ENCODE measurements at regions not wholly inside any gene's neighbourhood (a gene's known extent, or its start where the extent isn't known, plus 50 kb on each side); places are given as distances from the start of the nearest gene placed in this dataset.

GRCh38 chr6:40642837-40643236, 55.7 kb upstream of the LRFN2 start:
- H4K20me1 ChIP-seq (ENCODE audit: insufficient read depth, low read length): no peaks in the 10 kb centered on the region

GRCh38 chr6:40642190-40642589, 55.0 kb upstream of the LRFN2 start:
- Histone ChIP-seq H3K9me3 (replicated peaks; ENCODE audit: insufficient read depth, low read length) (no peaks in the 10 kb centered on the region), H3K36me3 (replicated peaks; ENCODE audit: insufficient read depth, low read length) (no peaks in the 10 kb centered on the region), H3K79me2 (ENCODE audit: low read length) (no peaks in the 10 kb centered on the region), H3F3A (ENCODE audit: insufficient read depth, low read length) (no peaks in the 10 kb centered on the region), H3K27ac (ENCODE audit: low read length) (no peak overlapping the region), H3K4me2 (ENCODE audit: low read depth, low read length) (no peak overlapping the region), H3K4me1 (ENCODE audit: low read length) (no peaks in the 10 kb centered on the region), H3K9ac (ENCODE audit: low read length) (no peak overlapping the region), H3K9me2 (replicated peaks; ENCODE audit: insufficient read depth, low read length) (no peaks in the 10 kb centered on the region), H4K20me1 (ENCODE audit: insufficient read depth, low read length) (no peaks in the 10 kb centered on the region), H3K4me3 (ENCODE audit: low read length) (no peak overlapping the region), H3K27me3 (replicated peaks; ENCODE audit: insufficient read depth, low read length) (no peaks in the 10 kb centered on the region), H2AFZ (ENCODE audit: low read length) (no peak overlapping the region)
- no peak for TF ChIP-seq EZH2 (optimal IDR thresholded peaks at IDR 0.05; ENCODE audit: low read depth, low read length)
- TF ChIP-seq, protein P1, sequence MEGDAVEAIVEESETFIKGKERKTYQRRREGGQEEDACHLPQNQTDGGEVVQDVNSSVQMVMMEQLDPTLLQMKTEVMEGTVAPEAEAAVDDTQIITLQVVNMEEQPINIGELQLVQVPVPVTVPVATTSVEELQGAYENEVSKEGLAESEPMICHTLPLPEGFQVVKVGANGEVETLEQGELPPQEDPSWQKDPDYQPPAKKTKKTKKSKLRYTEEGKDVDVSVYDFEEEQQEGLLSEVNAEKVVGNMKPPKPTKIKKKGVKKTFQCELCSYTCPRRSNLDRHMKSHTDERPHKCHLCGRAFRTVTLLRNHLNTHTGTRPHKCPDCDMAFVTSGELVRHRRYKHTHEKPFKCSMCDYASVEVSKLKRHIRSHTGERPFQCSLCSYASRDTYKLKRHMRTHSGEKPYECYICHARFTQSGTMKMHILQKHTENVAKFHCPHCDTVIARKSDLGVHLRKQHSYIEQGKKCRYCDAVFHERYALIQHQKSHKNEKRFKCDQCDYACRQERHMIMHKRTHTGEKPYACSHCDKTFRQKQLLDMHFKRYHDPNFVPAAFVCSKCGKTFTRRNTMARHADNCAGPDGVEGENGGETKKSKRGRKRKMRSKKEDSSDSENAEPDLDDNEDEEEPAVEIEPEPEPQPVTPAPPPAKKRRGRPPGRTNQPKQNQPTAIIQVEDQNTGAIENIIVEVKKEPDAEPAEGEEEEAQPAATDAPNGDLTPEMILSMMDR (IDR thresholded peaks at IDR 0.05; ENCODE audit: low read length): no peak
- TF ChIP-seq EZH2phosphoT487 (IDR thresholded peaks at IDR 0.05; ENCODE audit: low read length): no peak
- no peak for DNase-seq

More at GRCh38 chr6:40642837-40643236, 55.7 kb upstream of the LRFN2 start:
- no peaks in the 10 kb centered on the region for H3K4me1 ChIP-seq (ENCODE audit: low read length)
- H3K4me3 ChIP-seq (ENCODE audit: low read length): no peak overlapping the region
- no peak overlapping the region for H3K4me2 ChIP-seq (ENCODE audit: low read depth, low read length)
- H3K9ac ChIP-seq (ENCODE audit: low read length): no peak overlapping the region
- H3F3A ChIP-seq (ENCODE audit: insufficient read depth, low read length): no peaks in the 10 kb centered on the region
- H3K27ac ChIP-seq (ENCODE audit: low read length): no peak overlapping the region
- H3K9me3 ChIP-seq (replicated peaks; ENCODE audit: insufficient read depth, low read length): no peaks in the 10 kb centered on the region
- no peak for DNase-seq
- H3K27me3 ChIP-seq (replicated peaks; ENCODE audit: insufficient read depth, low read length): no peaks in the 10 kb centered on the region
- no peak overlapping the region for H2AFZ ChIP-seq (ENCODE audit: low read length)
- H3K9me2 ChIP-seq (replicated peaks; ENCODE audit: insufficient read depth, low read length): no peaks in the 10 kb centered on the region
- TF ChIP-seq EZH2 (optimal IDR thresholded peaks at IDR 0.05; ENCODE audit: low read depth, low read length) (no peak), EZH2phosphoT487 (IDR thresholded peaks at IDR 0.05; ENCODE audit: low read length) (no peak)
- TF ChIP-seq, protein P1 (IDR thresholded peaks at IDR 0.05; ENCODE audit: low read length): no peak
- no peaks in the 10 kb centered on the region for H3K36me3 ChIP-seq (replicated peaks; ENCODE audit: insufficient read depth, low read length)
- H3K79me2 ChIP-seq (ENCODE audit: low read length): no peaks in the 10 kb centered on the region

DNA sequence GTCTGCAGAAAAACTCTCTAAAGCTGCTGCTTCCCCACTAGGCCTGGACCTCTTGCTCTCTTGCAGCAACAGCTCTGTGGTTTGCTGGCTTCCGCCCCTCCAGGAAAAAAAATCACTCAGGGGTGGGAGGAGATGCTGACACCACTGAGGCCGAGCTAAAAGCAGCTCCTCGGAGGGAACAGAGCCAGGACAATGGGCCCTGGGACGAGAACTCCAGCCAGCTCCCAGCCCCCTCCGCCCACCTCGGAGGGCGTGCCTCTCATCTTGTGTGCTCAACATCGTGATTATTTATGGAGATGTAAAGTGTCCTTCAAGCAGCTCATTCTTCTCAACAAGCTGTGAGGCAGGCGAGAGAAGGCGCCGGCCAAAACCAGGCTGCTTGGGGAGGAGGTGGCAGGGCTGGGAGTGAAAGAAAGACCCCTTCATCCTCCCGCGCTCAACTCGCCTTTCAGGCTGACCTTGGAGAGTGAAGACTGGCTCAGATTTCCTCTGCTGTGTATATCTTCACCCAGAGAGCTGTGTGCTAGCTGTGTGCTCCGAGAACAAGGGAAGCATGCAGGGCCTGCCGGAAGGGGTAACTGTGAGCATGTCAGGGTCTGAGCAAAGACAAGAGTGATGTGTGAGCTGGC, 53.5 kb upstream of the LRFN2 start:
- no peak overlapping the region for H3K9ac ChIP-seq (ENCODE audit: low read length)
- H4K20me1 ChIP-seq (ENCODE audit: insufficient read depth, low read length): no peaks in the 10 kb centered on the region
- H3K27ac ChIP-seq (ENCODE audit: low read length): no peak overlapping the region
- no peaks in the 10 kb centered on the region for H3K27me3 ChIP-seq (replicated peaks; ENCODE audit: insufficient read depth, low read length)
- H3K79me2 ChIP-seq (ENCODE audit: low read length): no peaks in the 10 kb centered on the region
- no peaks in the 10 kb centered on the region for H3K9me2 ChIP-seq (replicated peaks; ENCODE audit: insufficient read depth, low read length)
- no peaks in the 10 kb centered on the region for H3K36me3 ChIP-seq (replicated peaks; ENCODE audit: insufficient read depth, low read length)
- H3K4me3 ChIP-seq (ENCODE audit: low read length): no peak overlapping the region
- no peak overlapping the region for H2AFZ ChIP-seq (ENCODE audit: low read length)
- no peak for DNase-seq
- no peak overlapping the region for H3K4me2 ChIP-seq (ENCODE audit: low read depth, low read length)
- H3K9me3 ChIP-seq (replicated peaks; ENCODE audit: insufficient read depth, low read length): no peaks in the 10 kb centered on the region
- H3F3A ChIP-seq (ENCODE audit: insufficient read depth, low read length): no peaks in the 10 kb centered on the region
- TF ChIP-seq, protein P1 (IDR thresholded peaks at IDR 0.05; ENCODE audit: low read length): no peak
- TF ChIP-seq EZH2phosphoT487 (IDR thresholded peaks at IDR 0.05; ENCODE audit: low read length) (no peak), EZH2 (optimal IDR thresholded peaks at IDR 0.05; ENCODE audit: low read depth, low read length) (no peak)
- H3K4me1 ChIP-seq (ENCODE audit: low read length): no peaks in the 10 kb centered on the region

All from MM.1S (cell line).